ENCODE measurements at regions not wholly inside any gene's neighbourhood (a gene's known extent, or its start where the extent isn't known, plus 50 kb on each side); places are given as distances from the start of the nearest gene placed in this dataset.

DNA sequence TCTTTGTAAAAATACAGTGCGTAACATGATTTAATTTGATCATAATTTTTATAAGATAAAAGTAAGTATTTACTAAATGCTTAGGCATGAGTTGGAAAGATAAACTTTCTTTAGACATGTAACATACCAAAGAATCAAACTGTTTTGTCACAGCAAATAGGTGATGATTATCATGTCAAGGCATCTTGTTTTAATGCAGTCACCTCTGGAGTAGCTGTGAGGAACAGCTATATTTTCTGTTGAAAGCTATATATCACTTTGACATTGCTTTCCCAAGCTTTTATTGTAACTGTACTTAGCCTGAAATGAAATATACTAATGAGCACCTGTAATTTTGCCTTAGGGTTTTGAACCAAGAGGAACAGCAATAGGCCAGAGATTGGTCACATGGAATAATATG is 151.9 kb downstream of the TLR5 start:
- TF ChIP-seq, protein P1, sequence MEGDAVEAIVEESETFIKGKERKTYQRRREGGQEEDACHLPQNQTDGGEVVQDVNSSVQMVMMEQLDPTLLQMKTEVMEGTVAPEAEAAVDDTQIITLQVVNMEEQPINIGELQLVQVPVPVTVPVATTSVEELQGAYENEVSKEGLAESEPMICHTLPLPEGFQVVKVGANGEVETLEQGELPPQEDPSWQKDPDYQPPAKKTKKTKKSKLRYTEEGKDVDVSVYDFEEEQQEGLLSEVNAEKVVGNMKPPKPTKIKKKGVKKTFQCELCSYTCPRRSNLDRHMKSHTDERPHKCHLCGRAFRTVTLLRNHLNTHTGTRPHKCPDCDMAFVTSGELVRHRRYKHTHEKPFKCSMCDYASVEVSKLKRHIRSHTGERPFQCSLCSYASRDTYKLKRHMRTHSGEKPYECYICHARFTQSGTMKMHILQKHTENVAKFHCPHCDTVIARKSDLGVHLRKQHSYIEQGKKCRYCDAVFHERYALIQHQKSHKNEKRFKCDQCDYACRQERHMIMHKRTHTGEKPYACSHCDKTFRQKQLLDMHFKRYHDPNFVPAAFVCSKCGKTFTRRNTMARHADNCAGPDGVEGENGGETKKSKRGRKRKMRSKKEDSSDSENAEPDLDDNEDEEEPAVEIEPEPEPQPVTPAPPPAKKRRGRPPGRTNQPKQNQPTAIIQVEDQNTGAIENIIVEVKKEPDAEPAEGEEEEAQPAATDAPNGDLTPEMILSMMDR (IDR thresholded peaks at IDR 0.05) = no peak
- TF ChIP-seq POLR2A (IDR thresholded peaks at IDR 0.05) = no peak

Data from heart left ventricle (tissue), 13 donors.